ENCODE measurements at regions not wholly inside any gene's neighbourhood (a gene's known extent, or its start where the extent isn't known, plus 50 kb on each side); places are given as distances from the start of the nearest gene placed in this dataset.
"Not testable (repeated sequence)": the region's sequence is repeated elsewhere in the genome, so short reads cannot be mapped to it uniquely, and the experiment has no call there.

DNA sequence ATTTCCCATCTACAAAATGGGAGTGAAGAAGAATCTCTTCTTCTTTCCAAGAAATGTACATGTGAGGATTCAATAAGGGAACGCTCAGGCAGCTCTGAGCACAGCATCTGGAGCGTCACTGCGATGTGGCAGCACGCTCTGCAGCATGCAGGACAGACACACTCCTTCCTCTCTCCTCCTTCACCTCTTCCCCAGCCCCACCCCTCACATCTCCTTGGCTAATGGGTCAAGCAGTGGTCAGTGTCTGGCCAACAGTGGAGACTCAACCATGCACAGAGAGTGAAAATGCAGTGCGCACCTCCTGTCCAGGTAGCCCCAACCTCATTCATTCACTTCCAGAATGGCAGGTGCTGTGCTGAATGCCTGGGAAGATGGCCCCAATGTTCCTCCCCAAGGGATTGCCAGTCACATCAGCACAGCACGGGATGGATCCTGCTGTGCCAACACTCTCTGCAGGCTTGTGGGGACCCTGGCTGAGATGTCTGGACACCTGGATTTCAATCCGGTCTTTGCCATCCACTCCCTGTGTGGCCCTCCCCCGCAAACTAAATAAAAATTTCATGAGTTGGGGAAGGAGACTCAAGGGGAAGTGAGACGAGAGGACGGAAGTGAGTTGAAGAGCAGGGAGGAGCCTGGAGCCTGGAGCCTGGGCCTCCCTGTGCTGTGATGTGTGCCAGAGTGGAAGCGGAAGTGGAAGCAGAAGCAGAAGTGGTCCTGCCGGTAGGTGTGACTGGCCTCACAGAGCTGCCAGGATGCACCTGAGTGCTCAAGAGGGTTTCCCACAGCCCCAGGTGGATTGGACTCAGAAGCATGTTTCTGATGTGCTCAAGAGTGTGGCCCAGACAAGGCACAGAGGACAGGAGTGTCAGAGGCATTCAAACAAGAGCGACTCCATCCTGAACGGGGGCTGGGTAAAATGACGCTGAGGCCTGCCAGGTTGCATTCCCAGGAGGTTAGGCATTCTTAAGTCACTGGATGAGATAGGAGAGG is 163.9 kb downstream of the SMAD6 start:
- TF ChIP-seq CTCF (IDR thresholded peaks at IDR 0.05; ENCODE audit: low read depth, low read length): no peak
- DNase-seq (ENCODE audit: extremely low read depth, low read depth): no peak

DNA sequence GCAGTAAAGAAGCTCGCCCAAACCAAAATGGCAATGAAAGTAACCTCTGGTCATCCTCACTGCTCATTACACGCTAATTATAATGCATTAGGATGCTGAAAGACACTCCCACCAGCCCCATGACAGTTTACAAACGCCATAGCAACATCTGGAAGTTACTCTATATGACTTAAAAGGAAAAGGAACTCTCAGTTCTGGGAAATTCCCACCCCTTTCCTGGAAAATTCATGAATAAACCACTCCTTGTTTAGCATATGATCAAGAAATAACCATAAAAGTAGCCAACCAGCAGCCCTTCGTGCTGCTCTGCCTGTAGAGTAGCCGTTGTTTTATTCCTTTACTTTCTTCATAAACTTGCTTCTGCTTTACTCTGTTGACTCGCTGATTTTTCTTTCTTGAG is 164.6 kb downstream of the SMAD6 start:
- DNase-seq (ENCODE audit: extremely low read depth, low read depth): no peak
- no peak for TF ChIP-seq CTCF (IDR thresholded peaks at IDR 0.05; ENCODE audit: low read depth, low read length)

DNA sequence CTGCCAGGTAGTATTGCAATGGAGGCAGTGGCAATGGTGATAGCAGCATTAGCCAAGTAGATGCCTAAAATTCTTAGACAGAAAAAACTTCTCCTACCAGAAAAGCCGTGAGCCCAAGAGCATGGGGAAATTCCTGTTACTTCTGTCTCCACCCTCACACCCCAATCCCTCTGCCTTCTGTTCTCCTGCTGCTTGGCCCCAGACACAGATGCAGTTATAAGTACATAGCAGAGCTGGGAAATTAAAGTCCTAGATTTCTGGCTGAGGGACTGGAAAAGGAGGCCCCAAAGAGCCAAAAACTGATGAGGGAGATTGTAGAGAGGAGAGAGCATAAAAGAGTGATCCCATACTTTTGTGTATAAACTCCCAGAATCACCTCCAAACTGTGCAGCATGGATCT is 166.9 kb downstream of the SMAD6 start:
- TF ChIP-seq CTCF (IDR thresholded peaks at IDR 0.05; ENCODE audit: low read depth, low read length): no peak
- DNase-seq (ENCODE audit: extremely low read depth, low read depth): no peak

- TF ChIP-seq CTCF (IDR thresholded peaks at IDR 0.05; ENCODE audit: low read depth, low read length): no peak
- no peak for DNase-seq (ENCODE audit: extremely low read depth, low read depth)
Measured at GRCh38 chr15:66870880-66871388, 168.9 kb downstream of the SMAD6 start.

GRCh38 chr15:66872405-66872804 is 170.4 kb downstream of the SMAD6 start:
- TF ChIP-seq CTCF (IDR thresholded peaks at IDR 0.05; ENCODE audit: low read depth, low read length): no peak
- DNase-seq (ENCODE audit: extremely low read depth, low read depth): no peak

DNA sequence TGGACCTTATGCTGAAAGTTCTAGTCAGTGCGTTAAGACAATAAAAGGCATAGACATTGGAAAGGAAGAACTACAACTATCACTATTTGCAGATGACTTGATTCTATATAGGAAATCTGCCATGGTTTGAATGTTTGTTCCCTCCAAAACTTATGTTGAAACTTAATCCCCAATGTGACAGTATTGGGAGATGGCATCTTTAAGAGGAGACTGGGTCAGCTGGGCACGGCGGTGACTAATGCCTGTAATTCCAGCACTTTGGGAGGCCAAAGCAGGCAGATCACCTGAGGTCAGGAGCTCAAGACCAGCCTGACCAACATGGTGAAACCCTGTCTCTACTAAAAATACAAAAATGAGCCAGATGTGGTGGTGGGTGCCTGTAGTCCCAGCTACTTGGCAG is 171.3 kb downstream of the SMAD6 start:
- DNase-seq (ENCODE audit: extremely low read depth, low read depth): not testable (repeated sequence)

GRCh38 chr15:66873856-66874255 is 171.8 kb downstream of the SMAD6 start:
- no peak for DNase-seq (ENCODE audit: extremely low read depth, low read depth)

More at GRCh38 chr15:66873856-66874255, 171.8 kb downstream of the SMAD6 start:
- no peak for TF ChIP-seq CTCF (IDR thresholded peaks at IDR 0.05; ENCODE audit: low read depth, low read length)

Data from AG09319 (cell line).